CD4-positive, alpha-beta T cell treated with Interleukin-15 for 4 hours (primary cell): ENCODE measurements at regions not wholly inside any gene's neighbourhood (a gene's known extent, or its start where the extent isn't known, plus 50 kb on each side); places are given as distances from the start of the nearest gene placed in this dataset.
"Not testable (repeated sequence)": the region's sequence is repeated elsewhere in the genome, so short reads cannot be mapped to it uniquely, and the experiment has no call there.

Experiments
- DNase-seq: peaks from one replicate; pipeline ENCODE4 v3.0.0-alpha.2; 2020; ENCODE audit warnings: low spot score

DNA sequence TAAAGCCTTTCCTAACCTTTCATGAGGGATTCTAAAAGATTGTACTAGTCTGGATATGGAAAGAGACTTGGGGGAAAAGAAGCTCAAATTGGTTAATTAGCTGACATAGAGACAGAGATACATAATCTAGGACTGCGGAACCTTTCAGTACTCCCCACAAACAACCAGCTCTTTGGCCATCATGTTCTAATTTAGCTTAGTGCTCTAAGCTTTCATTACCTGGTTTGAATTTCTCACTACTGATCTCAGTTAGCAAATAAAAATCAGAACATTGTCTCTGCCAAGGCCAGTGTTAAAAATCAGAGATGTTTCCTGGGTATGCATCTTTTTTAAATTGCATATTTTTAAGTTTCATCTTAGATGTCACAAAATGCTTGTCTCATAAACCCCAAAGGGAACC is 254.4 kb downstream of the GLUD2 start:
- no peak for DNase-seq

DNA sequence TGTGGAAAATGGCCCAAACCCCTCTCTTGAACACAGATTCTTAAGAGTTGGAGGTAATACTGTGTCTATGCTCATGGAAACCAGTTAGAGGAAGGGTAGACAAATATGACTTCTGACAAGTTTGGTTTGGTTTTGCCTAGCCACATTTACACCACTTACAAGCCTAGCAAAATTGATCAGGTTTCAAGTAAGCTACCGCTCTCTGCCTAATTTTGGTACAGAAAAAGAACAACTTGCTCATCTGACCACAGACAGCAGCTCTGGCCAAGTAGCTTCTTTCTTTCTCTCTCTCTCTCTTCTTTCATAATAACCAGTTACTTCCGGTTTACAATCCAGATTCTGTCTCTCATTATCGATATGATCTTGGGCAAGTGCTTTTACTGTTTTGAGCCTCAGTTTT is 260.0 kb downstream of the GLUD2 start:
- no peak for DNase-seq

DNA sequence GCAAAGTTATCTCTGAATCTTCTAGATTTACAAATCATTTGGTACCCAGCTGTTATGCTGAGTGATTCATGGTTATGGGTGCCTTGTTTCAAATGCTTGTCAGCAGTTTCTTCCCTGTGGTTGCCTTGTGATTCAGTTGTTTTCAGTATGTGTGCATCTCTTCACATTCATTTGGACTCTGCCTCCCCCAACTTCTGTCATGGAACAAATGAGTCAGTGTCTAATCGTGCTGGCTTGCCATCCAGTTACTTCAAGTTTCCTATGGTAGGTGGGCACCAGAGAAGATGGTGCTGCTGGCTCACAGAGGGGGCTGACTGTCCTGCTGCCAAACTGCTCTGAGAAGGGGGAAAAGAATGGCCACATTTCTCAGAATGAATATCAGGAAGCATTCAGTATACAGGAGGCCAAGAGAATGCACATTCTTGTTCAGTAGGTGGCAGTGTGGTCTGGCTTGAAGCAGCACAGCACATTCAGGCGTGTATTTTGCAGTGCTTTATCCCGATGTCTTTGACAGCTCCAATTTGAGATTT is 260.9 kb downstream of the GLUD2 start:
- peak; percentile 0 for DNase-seq

DNA sequence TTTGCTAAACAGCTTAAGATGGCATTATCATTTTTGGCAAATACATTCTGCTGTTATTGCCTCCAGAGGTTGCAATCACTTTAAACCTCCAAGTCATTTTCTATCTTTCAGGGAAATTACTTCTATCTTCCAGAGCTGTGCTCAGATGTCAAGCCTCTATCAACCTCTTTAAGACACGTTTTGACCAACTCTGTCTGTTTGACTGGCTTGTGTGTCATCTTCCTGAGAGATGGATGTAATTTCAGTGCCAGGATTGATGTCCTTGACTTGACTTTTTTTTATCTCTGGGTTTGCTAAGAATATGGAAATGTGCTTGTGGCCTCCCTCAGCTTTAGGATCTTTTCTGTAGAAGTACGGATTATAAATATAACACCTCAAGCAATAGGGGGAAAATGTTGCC is 263.4 kb downstream of the GLUD2 start:
- DNase-seq = no peak

DNA sequence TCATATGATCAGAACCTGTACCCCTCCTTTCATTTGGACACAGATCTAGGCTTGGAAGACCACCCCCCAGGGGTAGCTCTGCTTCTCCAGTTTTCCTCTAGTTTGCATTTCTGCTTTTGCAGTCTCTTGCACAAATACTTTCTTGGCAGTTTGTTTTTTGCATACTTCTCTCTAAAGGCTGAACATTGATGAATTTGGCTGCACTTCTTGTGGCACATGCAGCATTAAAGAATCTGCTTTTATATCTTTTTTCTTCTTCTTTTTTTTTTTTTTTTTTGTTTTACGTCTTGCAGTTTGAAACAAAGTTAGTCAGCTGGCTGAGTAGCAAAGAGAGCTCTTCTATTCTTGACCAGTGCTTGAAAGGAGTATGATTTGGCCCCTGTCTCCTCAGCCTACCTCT is 273.0 kb downstream of the GLUD2 start:
- DNase-seq = no peak

DNA sequence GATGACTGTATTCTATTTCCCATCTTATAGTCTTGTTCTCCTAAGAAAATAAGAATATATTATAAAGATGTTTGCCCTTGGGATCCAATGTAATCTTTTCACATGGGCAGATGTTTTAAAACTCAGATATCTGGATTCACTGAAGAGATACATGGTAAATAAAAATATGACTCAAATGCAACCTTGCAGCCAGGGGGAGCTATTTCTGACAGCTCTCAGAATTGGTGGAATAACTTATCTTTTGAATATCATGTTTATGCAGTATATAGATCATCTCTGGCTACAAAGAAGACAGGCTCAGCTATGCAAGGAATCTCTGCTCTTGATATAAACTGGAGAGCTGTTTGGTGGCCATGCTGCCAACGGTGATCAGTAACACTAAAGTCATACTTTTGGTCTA is 274.7 kb downstream of the GLUD2 start:
- DNase-seq = no peak

DNA sequence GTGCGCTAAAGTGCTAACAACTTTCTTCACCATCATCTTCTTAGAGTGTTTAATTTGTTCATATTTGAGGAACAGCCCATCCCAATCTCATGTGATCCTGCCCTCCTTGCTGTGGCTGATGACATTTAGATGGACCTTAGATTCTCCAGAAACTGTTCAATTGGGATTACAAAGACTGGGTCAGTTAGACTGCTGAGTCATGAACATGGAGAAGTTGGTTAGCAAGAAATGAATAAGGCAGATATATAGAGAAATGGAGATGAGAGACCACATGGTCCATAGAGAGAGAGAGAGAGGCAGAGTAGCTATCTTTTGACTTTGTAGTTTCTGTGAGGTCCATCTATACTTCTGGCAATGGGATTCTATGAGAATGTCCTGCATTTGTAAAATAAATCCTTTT is 275.9 kb downstream of the GLUD2 start:
- no peak for DNase-seq

DNA sequence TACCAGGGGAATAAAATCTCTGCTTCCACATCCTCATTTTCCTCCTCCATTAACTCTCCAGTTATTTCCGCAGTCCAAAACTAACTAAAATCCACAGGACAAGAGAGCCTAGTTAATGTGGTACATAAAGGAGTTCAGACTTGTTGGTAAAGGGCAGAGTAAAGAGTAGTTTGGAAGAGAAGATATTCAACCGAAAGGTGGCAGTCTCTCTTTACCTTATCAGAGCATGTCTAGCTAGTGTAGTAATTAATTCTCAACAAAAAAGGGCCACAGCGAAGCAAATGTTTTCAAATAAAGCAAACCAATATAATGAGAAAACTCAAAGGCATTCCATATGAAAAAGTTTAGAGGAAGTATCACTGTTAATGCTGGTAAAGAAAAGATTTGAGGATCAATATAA is 286.5 kb downstream of the GLUD2 start:
- no peak for DNase-seq

DNA sequence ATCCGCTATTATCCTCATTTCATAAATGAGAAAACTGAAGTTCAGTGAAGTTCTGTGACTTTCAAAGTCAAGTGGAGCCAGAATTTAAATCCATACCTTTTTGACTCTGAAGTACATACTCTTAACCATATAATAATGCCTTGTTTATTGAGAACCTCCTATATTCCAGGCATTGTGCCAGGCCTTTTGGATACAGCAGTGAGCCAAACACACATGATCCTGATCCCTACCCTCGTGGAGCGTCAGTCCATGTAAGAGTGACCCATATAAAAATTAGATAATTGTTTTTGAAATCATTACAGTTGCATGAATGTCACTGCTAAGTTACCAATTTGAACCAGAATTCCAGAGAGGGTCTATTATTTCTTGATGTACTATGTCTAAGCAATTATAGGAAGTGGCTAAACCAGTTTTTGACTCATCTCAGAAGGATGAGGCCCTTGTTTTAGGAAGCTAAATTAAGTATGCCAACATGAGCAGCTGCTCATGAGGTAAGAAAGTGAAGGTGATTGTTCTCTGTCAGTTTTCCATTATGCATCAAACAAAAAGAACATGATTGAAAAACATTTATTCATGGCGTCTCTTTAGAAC is 289.5 kb downstream of the GLUD2 start:
- no peak for DNase-seq

DNA sequence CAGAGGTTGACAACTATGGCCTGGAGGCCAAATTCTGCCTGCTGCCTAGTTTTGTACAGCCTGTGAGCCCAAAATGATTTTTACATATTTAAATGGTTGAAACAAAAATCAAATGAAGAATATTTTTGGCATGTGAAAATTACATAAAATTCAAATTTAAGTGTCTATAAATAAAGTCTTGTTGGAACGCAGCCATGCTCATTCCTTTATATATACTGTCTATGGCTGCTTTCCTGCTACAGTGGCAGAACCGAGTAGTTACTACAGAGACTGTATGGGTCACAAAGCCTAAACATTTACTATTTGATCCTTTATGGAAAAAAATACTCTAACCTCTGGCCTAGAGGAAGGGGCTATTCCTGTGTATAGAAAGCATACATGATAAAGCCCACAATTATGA is 290.4 kb downstream of the GLUD2 start:
- no peak for DNase-seq

DNA sequence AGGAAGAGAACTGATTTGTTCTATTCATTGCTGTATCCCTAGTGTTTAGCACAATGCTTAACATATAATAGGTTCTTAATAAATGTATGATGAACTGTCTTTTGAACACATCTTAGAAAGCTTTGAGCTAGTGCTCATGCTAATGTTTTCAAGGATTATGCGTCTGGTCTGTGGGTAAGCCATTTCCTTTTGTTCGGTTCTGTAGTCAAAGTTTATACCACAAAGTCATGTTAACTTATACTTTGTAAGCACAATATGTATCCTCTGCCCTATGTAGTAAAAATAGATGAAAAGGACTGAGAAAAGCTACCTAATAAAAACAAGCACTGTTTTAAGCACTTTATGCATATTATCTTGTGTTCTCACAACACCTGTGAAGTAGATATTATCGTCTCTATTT is 301.9 kb downstream of the GLUD2 start:
- DNase-seq = no peak

DNA sequence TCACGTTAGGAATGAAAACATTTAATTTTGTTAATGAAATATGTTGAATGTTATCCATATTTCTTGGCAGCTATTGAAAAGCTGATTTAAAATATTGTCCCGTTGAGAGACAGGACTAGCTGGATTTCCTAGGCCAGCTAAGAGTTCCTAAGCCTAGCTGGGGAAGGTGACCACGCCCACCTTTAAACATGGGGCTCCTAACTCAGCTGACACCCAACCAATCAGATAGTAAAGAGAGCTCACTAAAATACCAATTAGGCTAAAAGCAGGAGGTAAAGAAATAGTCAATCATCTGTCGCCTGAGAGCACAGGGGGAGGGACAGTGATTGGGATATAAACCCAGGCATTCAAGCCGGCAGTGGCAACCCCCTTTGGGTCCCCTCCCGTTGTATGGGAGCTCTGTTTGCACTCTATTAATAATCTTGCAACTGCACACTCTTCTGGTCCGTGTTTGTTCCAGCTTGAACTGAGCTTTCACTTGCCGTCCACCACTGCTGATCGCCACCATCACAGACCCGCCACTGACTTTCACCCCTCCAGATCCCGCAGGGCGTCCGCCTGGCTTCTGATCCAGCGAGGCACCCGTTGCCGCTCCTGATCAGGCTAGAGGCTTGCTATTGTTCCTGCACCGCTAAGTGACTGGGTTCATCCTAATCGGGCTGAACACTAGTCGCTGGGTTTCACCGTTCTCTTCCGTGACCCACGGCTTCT is 308.9 kb downstream of the GLUD2 start:
- DNase-seq = no peak

DNA sequence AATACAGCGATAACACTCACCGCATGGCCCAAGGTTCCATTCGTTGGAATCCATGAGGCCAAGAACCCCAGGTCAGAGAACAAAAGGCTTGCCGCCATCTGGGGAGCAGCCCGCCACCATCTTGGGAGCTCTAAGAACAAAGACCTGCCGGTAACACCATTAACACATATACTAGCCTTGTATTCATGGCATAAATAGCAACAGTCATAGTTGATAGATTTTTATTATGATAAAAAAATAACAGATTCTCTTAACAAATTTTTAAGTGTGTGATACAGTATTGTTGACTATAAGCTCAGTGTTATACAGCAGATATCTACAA is 309.4 kb downstream of the GLUD2 start:
- no peak for DNase-seq

DNA sequence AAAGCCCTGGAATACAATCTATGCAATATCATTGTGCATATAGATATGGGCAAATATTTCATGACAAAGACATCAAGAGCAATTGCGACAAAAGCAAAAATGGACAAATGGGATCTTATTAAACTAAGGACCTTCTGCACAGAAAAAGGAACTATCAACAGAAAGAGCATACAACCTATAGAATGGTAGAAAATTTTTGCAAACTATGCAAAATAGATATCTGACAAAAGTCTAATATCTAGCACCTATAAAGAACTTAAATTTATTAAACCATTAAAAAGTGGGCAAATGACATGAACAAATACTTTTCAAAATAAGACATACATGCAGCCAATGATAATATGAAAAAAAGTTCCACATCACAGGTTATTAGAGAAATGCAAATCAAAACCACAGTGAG is 312.9 kb downstream of the GLUD2 start:
- no peak for DNase-seq

DNA sequence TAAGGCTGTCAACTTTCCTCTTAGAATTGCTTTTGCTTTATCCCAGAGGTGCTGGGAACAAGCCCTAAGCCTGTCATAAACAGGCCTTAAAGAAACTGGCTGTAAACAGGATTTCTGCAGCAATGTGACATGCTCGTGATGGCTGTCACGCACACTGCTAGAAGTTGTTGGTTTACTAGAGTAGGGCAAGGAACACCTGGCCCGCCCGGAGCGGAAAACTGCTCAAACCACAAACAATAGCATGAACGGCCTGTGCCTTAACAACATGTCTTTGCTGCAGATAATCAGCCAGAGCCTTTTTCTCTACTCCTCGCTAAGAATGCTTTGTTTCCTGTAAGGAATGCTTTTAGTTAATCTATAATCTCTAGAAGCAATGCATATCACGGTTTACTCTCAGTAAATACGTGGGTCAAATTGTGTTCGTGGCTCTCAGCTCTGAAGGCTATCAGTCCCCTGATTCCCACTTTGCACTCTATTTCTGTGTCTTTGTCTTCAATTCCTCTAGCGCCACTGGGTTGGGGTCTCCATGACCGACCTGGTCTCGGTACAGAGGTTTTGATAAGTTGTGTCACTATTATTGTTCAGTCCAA is 318.3 kb downstream of the GLUD2 start:
- no peak for DNase-seq

DNA sequence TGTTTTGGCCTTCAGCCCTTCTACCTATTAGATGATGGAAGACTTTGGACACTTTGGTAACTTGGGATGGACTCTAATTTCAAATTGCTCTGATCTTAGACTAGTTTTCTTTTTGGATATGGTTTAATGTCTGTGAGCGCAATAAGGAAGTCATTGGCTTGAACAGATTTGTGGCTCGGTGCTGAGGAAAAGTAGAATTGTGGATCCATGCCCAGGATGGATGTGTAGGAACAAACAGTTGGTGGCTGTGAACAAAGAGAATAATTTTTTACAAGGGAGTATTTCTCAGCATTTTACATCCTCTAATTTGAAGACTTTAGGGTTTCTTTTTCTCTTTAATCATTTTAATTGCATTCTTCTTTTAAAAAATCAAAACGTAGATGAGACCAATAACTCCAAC is 327.1 kb downstream of the GLUD2 start:
- no peak for DNase-seq

DNA sequence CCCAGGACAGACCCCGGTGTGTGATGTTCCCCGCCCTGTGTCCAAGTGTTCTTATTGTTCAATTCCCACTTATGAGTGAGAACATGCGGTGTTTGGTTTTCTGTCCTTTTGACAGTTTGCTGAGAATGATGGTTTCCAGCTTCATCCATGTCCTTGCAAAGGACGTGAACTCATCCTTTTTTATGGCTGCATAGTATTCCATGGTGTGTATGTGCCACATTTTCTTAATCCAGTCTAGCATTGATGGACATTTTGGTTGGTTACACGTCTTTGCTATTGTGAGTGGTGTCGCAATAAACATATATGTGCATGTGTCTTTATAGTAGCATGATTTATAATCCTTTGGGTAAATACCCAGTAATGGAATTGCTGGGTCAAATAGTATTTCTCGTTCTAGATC is 334.5 kb downstream of the GLUD2 start:
- not testable (repeated sequence) for DNase-seq

DNA sequence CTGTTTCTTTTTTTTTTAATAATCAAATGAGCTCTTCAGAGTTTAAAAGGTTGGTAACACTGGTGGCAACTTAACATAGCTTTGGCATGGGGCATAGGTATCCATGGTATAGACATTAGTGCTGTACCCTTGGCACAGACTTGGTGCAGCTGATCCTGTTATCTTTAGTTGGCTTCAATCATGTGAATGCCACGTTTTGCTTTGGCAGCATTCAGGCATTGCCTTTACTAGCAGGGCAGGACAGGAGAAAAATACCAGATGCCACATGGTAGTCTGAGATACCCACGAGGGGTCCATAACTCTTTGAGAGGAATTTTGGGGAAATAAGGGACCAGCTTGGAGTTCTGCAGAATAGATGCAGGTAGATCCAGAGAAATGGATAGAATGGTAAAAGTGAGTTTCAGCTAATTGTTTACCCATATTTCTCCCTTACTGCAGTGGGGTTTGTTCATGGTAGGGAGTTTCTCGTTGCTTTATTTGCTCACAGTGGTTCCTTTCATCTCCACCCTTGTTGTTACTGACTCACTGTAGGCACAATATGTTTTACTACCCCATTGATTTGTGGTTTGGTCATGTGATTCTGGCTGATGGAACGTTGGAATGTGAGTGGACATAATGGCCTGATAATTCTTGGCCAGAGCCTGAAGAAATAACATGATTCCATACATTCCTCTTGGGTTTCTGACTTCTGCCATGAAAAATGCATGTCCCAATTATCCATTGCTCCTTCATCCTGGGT is 342.7 kb downstream of the GLUD2 start:
- no peak for DNase-seq

DNA sequence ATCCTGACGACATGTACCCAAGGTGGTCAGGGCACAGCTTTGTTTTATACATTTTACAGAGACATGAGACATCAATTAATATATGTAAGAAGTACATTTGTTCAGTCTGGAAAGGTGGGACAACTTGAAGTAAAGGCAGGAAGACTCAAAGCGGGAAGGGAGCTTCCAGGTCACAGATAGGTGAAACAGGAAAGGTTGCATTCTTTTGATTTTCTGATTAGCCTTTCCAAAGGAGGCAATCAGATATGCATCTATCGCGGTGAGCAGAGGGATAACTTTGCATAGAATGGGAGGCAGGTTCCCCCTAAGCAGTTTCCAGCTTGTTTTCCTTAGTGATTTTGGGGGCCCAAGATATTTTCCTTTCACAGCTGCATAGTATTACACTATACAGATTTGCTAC is 358.4 kb downstream of the GLUD2 start:
- no peak for DNase-seq

DNA sequence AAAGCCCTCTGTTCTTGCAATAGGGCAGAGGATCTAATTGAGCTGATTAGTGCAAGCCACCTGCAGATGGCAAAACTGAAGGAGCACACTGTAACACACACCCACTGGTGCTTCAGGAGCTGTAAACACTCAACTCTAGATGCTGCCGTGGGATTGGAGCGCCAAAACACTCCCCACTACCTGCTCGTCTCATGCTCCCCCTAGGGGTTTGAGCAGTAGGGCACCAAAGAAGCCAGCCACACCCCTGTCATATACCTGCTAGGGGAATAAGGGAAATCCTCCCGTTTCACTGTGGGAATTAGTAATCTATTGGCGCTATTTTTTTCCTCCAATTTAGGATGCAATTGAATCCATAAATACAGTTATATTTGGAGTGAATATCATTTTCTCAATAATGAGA is 360.2 kb downstream of the GLUD2 start:
- no peak for DNase-seq

DNA sequence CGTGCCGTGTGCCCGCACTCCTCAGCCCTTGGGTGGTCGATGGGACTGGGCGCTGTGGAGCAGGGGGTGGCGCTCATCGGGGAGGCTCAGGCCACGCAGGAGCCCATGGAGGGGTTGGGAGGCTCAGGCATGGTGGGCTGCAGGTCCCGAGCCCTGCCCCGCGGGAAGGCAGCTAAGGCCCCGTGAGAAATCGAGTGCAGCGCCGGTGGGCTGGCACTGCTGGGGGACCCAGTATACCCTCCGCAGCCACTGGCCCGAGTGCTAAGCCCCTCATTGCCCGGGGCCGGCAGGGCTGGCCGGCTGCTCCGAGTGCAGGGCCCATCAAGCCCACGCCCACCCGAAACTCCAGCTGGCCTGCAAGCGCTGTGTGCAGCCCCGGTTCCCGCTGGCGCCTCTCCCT is 384.1 kb downstream of the GLUD2 start:
- DNase-seq = not testable (repeated sequence)

DNA sequence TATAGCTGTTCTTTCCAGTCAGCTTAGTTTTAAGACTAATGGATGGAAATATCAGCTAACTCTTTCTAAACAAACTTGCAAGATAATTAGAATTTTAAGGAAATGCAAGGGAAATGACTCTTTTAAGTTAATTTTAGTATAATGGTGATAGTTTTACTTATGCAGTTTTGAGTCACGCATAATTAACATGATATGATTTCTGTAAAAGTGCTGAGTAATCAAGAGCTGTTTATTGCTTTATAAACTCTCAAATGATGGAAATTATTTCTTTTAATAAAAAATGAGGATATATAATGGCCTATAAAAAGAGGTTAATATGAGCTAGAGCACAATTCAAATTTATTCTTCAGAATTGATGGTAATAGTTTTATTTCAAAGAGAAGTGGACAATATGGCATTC is 385.9 kb downstream of the GLUD2 start:
- no peak for DNase-seq

DNA sequence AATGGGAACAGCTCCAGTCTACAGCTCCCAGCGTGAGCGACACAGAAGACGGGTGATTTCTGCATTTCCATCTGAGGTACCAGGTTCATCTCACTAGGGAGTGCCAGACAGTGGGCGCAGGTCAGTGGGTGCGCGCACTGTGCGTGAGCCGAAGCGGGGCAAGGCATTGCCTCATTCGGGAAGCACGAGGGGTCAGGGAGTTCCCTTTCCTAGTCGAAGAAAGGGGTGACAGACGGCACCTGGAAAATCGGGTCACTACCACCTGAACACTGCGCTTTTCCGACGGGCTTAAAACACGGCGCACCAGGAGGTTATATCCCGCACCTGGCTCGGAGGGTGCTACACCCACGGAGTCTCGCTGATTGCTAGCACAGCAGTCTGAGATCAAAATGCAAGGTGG is 390.3 kb downstream of the GLUD2 start:
- not testable (repeated sequence) for DNase-seq
